Stimulated activated memory B cell treated with anti-CD40 and anti-IgM and Interleukin-4, amounts not matched to agents 10 μg/mL and 1 μg/mL and 100 μg/mL, for 72 hours (primary cell): ENCODE measurements at regions not wholly inside any gene's neighbourhood (a gene's known extent, or its start where the extent isn't known, plus 50 kb on each side); places are given as distances from the start of the nearest gene placed in this dataset.

Experiments
- ATAC-seq: fragments of 150-1000 bp; cut with Tn5 transposase; 2 replicates; pipeline ENCODE4 v1.10.0; 2021
- H3K27ac Mint-ChIP-seq: one replicate; pipeline ENCODE4 v1.8.0; 2022; ENCODE audit warnings: mild to moderate bottlenecking, mixed read lengths
- H3K27me3 Mint-ChIP-seq: one replicate; pipeline ENCODE4 v1.8.0; 2022; ENCODE audit warnings: mixed read lengths
- H3K36me3 Mint-ChIP-seq: one replicate; pipeline ENCODE4 v1.8.0; 2022; ENCODE audit warnings: mixed read lengths
- H3K4me1 Mint-ChIP-seq: one replicate; pipeline ENCODE4 v1.8.0; 2022; ENCODE audit warnings: mixed read lengths
- H3K4me3 Mint-ChIP-seq: one replicate; pipeline ENCODE4 v1.8.0; 2022; ENCODE audit warnings: mild to moderate bottlenecking, moderate library complexity, mixed read lengths
- H3K9me3 Mint-ChIP-seq: one replicate; pipeline ENCODE4 v1.8.0; 2022; ENCODE audit warnings: mixed read lengths

GRCh38 chr5:23579566-23579965, 72.2 kb downstream of the PRDM9 start:
- no peak overlapping the region for H3K4me3 Mint-ChIP-seq
- no peaks in the 10 kb centered on the region for H3K27me3 Mint-ChIP-seq
- no peak for ATAC-seq
- H3K9me3 Mint-ChIP-seq: no peaks in the 10 kb centered on the region
- no peaks in the 10 kb centered on the region for H3K36me3 Mint-ChIP-seq
- H3K27ac Mint-ChIP-seq: no peak overlapping the region
- no peaks in the 10 kb centered on the region for H3K4me1 Mint-ChIP-seq

GRCh38 chr5:23583081-23583480, 75.7 kb downstream of the PRDM9 start:
- no peak overlapping the region for H3K4me3 Mint-ChIP-seq
- no peaks in the 10 kb centered on the region for H3K27me3 Mint-ChIP-seq
- H3K36me3 Mint-ChIP-seq: no peaks in the 10 kb centered on the region
- no peaks in the 10 kb centered on the region for H3K4me1 Mint-ChIP-seq
- H3K27ac Mint-ChIP-seq: no peak overlapping the region
- H3K9me3 Mint-ChIP-seq: no peaks in the 10 kb centered on the region
- no peak for ATAC-seq

DNA sequence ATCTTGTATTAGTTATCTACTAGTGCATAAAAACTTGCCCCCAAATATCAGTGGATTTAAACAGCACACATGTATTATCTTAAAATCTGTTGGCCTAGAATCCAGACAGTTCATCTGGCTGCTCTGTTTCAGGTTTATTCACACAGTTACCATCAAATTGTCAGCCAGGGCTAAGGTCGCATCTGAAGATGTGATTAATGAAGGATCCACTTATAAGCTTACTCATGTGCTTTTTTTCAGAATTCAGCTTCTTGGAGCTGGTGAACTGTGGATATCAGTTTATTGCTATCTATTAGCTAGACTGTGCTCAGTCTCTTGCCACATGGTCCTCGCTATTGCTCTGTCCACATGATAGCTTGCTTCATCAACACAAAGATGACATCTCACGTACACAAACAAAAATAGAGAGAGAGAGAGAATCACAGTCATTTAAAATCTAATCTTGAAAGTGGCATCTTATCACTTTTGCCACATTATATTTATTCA, 81.5 kb downstream of the PRDM9 start:
- no peak for ATAC-seq
- Mint-ChIP-seq H3K9me3 (peaks cover 3% of the 10 kb centered on the region), H3K36me3 (no peaks in the 10 kb centered on the region), H3K27me3 (no peaks in the 10 kb centered on the region), H3K4me3 (no peak overlapping the region), H3K4me1 (no peaks in the 10 kb centered on the region), H3K27ac (no peak overlapping the region)

GRCh38 chr5:23591250-23591649, 83.8 kb downstream of the PRDM9 start:
- Mint-ChIP-seq H3K4me3 (no peak overlapping the region), H3K9me3 (peaks cover 3% of the 10 kb centered on the region), H3K27me3 (no peaks in the 10 kb centered on the region), H3K4me1 (no peaks in the 10 kb centered on the region), H3K36me3 (no peaks in the 10 kb centered on the region), H3K27ac (no peak overlapping the region)
- no peak for ATAC-seq

DNA sequence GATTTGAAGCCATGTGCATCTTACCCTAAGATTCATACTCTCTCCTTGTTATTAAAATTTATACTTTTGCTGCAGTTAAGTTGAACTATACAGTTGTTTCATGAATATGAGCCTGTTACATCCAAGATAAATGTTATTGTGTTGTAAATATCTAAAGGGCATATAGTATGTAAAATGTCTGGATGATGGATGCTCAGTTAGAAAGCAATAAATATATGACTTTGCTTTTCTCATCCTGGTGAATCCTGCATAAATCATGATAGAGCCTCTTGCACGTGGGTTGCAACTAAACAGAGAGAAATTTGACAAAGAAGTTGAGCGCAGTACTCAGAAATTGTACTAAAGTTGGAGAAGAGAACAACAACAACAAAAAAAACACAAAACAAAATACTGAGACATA, 99.5 kb downstream of the PRDM9 start:
- Mint-ChIP-seq H3K9me3 (peaks cover 7% of the 10 kb centered on the region), H3K36me3 (no peaks in the 10 kb centered on the region), H3K4me1 (no peaks in the 10 kb centered on the region), H3K4me3 (no peak overlapping the region), H3K27me3 (no peaks in the 10 kb centered on the region), H3K27ac (no peak overlapping the region)
- ATAC-seq: no peak

DNA sequence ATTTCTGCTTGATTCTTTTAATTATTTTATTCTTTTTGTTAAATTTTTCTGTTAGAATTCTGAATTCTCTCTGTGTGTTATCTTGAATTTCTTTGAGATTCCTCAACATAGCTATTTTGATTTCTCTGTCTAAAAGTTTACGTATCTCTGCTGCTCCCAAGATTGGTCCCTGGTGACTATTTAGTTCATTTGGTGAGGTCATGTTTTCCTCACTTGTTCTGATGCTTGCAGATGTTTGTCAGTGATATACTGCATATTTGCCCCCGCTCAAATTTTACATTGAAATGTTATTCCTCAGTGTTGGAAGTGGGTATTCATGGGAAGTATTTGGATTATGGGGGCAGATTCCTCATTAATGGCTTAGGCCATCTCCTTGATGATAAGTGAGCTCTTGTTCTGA, 105.3 kb downstream of the PRDM9 start:
- H3K27ac Mint-ChIP-seq: no peak overlapping the region
- no peaks in the 10 kb centered on the region for H3K4me1 Mint-ChIP-seq
- no peak for ATAC-seq
- H3K27me3 Mint-ChIP-seq: no peaks in the 10 kb centered on the region
- peaks cover 12% of the 10 kb centered on the region for H3K9me3 Mint-ChIP-seq
- no peaks in the 10 kb centered on the region for H3K36me3 Mint-ChIP-seq
- H3K4me3 Mint-ChIP-seq: no peak overlapping the region

DNA sequence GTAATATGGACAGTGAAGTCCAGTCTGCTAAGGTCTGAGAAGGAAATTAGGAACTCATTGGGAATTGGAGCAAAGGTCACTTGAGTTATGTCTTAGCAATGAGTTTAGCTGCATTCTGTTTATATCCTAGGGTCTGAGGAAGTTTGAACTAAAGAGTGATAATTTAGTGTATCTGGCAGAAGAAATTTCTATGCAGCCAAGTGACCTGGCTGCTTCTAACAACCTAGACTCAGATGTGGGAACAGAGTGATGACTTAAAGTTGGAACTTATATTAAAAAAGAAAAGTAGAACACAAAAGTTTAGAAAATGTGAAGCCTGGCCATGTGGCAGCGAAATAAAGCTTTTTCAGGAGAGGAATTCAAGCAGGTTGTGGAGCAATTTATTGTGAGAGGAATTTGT, 106.2 kb downstream of the PRDM9 start:
- Mint-ChIP-seq H3K9me3 (peaks cover 10% of the 10 kb centered on the region), H3K4me1 (no peaks in the 10 kb centered on the region), H3K27ac (no peak overlapping the region), H3K27me3 (no peaks in the 10 kb centered on the region), H3K4me3 (no peak overlapping the region), H3K36me3 (no peaks in the 10 kb centered on the region)
- ATAC-seq: no peak

DNA sequence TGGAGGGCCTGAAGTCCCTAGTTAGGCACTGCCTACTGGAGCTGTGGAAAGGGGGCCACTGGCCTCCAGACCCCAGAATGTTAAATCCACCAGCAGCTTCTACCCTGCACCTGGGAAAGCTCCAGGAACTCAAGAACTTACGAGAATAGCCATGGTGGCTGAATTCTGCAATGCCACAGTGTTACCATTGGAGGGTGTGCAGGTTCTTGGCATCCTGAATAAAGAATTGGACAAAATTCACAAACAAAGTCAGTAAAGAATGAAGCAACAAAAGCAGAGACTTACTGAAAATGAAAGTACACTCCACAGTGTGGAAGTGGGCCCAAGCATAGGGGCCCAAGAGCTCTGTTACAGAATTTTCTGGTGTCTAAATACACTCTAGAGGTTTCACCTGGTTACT, 107.0 kb downstream of the PRDM9 start:
- H3K4me3 Mint-ChIP-seq: no peak overlapping the region
- peaks cover 10% of the 10 kb centered on the region for H3K9me3 Mint-ChIP-seq
- ATAC-seq: peak; percentile 8
- no peaks in the 10 kb centered on the region for H3K4me1 Mint-ChIP-seq
- H3K27ac Mint-ChIP-seq: no peak overlapping the region
- no peaks in the 10 kb centered on the region for H3K27me3 Mint-ChIP-seq
- H3K36me3 Mint-ChIP-seq: no peaks in the 10 kb centered on the region

GRCh38 chr5:23626961-23627360, 119.6 kb downstream of the PRDM9 start:
- H3K9me3 Mint-ChIP-seq: no peaks in the 10 kb centered on the region
- no peaks in the 10 kb centered on the region for H3K36me3 Mint-ChIP-seq
- no peaks in the 10 kb centered on the region for H3K4me1 Mint-ChIP-seq
- no peak for ATAC-seq
- H3K27ac Mint-ChIP-seq: no peak overlapping the region
- H3K27me3 Mint-ChIP-seq: no peaks in the 10 kb centered on the region
- no peak overlapping the region for H3K4me3 Mint-ChIP-seq

- no peak for ATAC-seq
- Mint-ChIP-seq H3K36me3 (no peaks in the 10 kb centered on the region), H3K4me3 (no peak overlapping the region), H3K4me1 (no peaks in the 10 kb centered on the region), H3K27me3 (no peaks in the 10 kb centered on the region), H3K9me3 (no peaks in the 10 kb centered on the region), H3K27ac (no peak overlapping the region)
Measured at GRCh38 chr5:23627976-23628375, 120.6 kb downstream of the PRDM9 start.

GRCh38 chr5:23629396-23629795, 122.0 kb downstream of the PRDM9 start:
- ATAC-seq: no peak
- Mint-ChIP-seq H3K4me1 (no peaks in the 10 kb centered on the region), H3K9me3 (no peaks in the 10 kb centered on the region), H3K27me3 (no peaks in the 10 kb centered on the region), H3K27ac (no peak overlapping the region), H3K4me3 (no peak overlapping the region), H3K36me3 (no peaks in the 10 kb centered on the region)

DNA sequence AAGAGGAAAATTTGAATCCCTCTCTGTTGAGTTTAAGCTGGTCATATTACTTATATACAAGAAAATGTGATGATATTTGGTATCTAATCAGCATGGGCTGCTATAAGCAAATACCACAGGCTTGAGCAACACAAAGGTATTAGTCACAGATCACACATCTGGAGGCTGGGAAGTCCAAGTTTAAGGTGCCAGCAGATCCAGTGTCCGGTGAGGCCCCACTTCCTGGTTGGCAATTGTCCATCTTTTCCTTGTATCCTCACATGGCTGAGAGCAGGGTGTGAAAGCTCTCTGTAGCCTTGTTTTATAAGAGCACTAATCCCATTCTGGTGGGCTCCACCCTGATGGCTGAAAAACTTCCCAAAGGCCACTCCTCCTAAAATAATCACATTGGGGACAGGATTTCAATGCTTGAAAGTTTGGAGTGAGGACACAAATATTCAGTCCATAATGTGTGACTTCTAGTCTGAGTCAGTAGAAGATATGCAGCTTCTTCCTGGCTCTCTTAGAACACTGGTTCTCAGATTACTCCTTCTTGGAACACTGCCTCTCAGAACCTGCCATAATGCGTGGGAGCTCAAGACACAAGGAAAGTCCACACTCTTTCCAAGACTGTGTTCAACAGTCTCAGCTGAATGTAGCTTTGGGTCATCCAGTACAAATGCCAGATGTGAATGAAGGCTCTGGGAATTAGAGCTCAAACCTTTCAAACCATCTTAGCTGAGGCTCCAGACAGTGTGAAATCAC, 124.1 kb downstream of the PRDM9 start:
- ATAC-seq: no peak
- no peaks in the 10 kb centered on the region for H3K9me3 Mint-ChIP-seq
- H3K36me3 Mint-ChIP-seq: no peaks in the 10 kb centered on the region
- H3K4me3 Mint-ChIP-seq: no peak overlapping the region
- no peak overlapping the region for H3K27ac Mint-ChIP-seq
- H3K27me3 Mint-ChIP-seq: no peaks in the 10 kb centered on the region
- no peaks in the 10 kb centered on the region for H3K4me1 Mint-ChIP-seq

- no peaks in the 10 kb centered on the region for H3K27me3 Mint-ChIP-seq
- no peaks in the 10 kb centered on the region for H3K36me3 Mint-ChIP-seq
- H3K9me3 Mint-ChIP-seq: peaks cover 8% of the 10 kb centered on the region
- no peak for ATAC-seq
- H3K27ac Mint-ChIP-seq: no peak overlapping the region
- H3K4me1 Mint-ChIP-seq: no peaks in the 10 kb centered on the region
- H3K4me3 Mint-ChIP-seq: no peak overlapping the region
Measured at GRCh38 chr5:23635938-23636337, 128.5 kb downstream of the PRDM9 start.

GRCh38 chr5:23639326-23639725, 131.9 kb downstream of the PRDM9 start:
- peaks cover 12% of the 10 kb centered on the region for H3K9me3 Mint-ChIP-seq
- no peaks in the 10 kb centered on the region for H3K27me3 Mint-ChIP-seq
- no peaks in the 10 kb centered on the region for H3K36me3 Mint-ChIP-seq
- no peak for ATAC-seq
- no peak overlapping the region for H3K27ac Mint-ChIP-seq
- H3K4me3 Mint-ChIP-seq: no peak overlapping the region
- H3K4me1 Mint-ChIP-seq: no peaks in the 10 kb centered on the region

DNA sequence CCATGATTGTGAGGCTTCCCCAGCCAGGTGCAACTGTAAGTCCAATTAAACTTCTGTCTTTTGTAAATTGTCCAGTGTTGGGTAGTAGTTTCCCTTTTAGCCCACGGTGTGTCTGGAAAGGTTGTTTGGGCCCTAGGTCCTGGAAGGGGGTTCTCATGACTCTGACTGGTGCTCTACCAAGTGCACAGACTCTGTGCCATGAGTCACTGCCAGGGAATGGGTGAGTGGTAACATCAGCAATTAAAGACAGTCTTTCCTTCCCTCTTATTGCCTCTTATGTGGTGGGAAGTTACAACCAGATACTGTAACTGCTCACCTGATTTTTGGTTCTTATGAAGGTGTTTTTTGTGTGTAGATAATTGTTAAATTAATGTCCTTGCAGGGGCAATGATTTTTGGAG, 141.2 kb downstream of the PRDM9 start:
- no peak overlapping the region for H3K4me3 Mint-ChIP-seq
- H3K27ac Mint-ChIP-seq: no peak overlapping the region
- no peaks in the 10 kb centered on the region for H3K36me3 Mint-ChIP-seq
- no peak for ATAC-seq
- no peaks in the 10 kb centered on the region for H3K4me1 Mint-ChIP-seq
- H3K9me3 Mint-ChIP-seq: peaks cover 4% of the 10 kb centered on the region
- H3K27me3 Mint-ChIP-seq: no peaks in the 10 kb centered on the region

DNA sequence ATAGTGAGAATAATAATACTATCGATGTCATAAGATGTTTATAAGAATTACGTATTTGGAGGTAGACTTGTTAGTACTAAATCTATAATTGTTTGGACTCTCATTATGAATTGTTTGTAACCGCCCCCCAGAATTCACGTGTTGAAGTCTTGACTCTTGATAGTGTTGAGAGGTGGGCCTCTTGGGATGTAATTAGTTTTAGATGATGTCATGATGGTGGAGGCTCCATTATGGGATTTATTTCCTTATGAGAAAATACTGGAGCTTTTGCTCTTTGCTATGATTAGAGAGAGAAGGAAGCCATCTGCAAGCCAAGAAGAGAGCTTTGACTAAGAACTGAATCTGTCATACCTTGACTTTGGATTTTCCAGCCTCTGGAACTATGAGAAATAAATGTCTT, 142.2 kb downstream of the PRDM9 start:
- Mint-ChIP-seq H3K36me3 (no peaks in the 10 kb centered on the region), H3K27me3 (no peaks in the 10 kb centered on the region), H3K27ac (no peak overlapping the region)

More for the DNA sequence above, 142.2 kb downstream of the PRDM9 start:
- no peak overlapping the region for H3K4me3 Mint-ChIP-seq
- H3K4me1 Mint-ChIP-seq: no peaks in the 10 kb centered on the region
- no peak for ATAC-seq
- peaks cover 4% of the 10 kb centered on the region for H3K9me3 Mint-ChIP-seq
